RPMI7951 (cell line): ENCODE measurements at regions not wholly inside any gene's neighbourhood (a gene's known extent, or its start where the extent isn't known, plus 50 kb on each side); places are given as distances from the start of the nearest gene placed in this dataset.

ENCODE experiments used
- DNase-seq: peaks from one replicate; pipeline ENCODE4 v3.0.0-alpha.2; 2012; ENCODE audit warnings: low read depth

GRCh38 chr20:12022126-12022525 lies 104.4 kb downstream of the BTBD3 start:
- no peak for DNase-seq

- no peak for DNase-seq
These were observed 105.6 kb downstream of the BTBD3 start for GRCh38 chr20:12023194-12023795.

GRCh38 chr20:12028771-12029170 lies 111.1 kb downstream of the BTBD3 start:
- DNase-seq = no peak

- no peak for DNase-seq
These were observed 112.8 kb downstream of the BTBD3 start for GRCh38 chr20:12030470-12030869.

GRCh38 chr20:12036142-12036541 lies 118.4 kb downstream of the BTBD3 start:
- DNase-seq = no peak

GRCh38 chr20:12037521-12037920 lies 119.8 kb downstream of the BTBD3 start:
- DNase-seq = no peak

- peak; percentile 42 for DNase-seq
These were observed 122.6 kb downstream of the BTBD3 start for GRCh38 chr20:12040261-12040660.

GRCh38 chr20:12044969-12045368 lies 127.3 kb downstream of the BTBD3 start:
- no peak for DNase-seq

GRCh38 chr20:12047838-12048432 lies 130.2 kb downstream of the BTBD3 start:
- DNase-seq = no peak

GRCh38 chr20:12049125-12049524 lies 131.4 kb downstream of the BTBD3 start:
- no peak for DNase-seq

GRCh38 chr20:12051206-12052163 lies 133.8 kb downstream of the BTBD3 start:
- DNase-seq = no peak

- peak; percentile 10 for DNase-seq
These were observed 135.7 kb downstream of the BTBD3 start for GRCh38 chr20:12053353-12053752.

GRCh38 chr20:12054556-12054955 lies 136.9 kb downstream of the BTBD3 start:
- DNase-seq = no peak

GRCh38 chr20:12055161-12055560 lies 137.5 kb downstream of the BTBD3 start:
- DNase-seq = no peak

GRCh38 chr20:12056839-12057238 lies 139.1 kb downstream of the BTBD3 start:
- DNase-seq = no peak

- no peak for DNase-seq
These were observed 140.1 kb downstream of the BTBD3 start for GRCh38 chr20:12057778-12058177.

- DNase-seq = no peak
These were observed 140.5 kb downstream of the BTBD3 start for GRCh38 chr20:12058216-12058615.

GRCh38 chr20:12061466-12061865 lies 143.8 kb downstream of the BTBD3 start:
- no peak for DNase-seq

- DNase-seq = no peak
These were observed 145.5 kb downstream of the BTBD3 start for GRCh38 chr20:12063106-12063684.

GRCh38 chr20:12064540-12064939 lies 146.8 kb downstream of the BTBD3 start:
- no peak for DNase-seq

GRCh38 chr20:12067686-12068085 lies 150.0 kb downstream of the BTBD3 start:
- no peak for DNase-seq

GRCh38 chr20:12068121-12068520 lies 150.4 kb downstream of the BTBD3 start:
- peak; percentile 7 for DNase-seq
